ENCODE measurements at regions not wholly inside any gene's neighbourhood (a gene's known extent, or its start where the extent isn't known, plus 50 kb on each side); places are given as distances from the start of the nearest gene placed in this dataset.

GRCh38 chr11:116445108-116446047, 327.4 kb downstream of the BUD13 start:
- TF ChIP-seq CTCF (IDR thresholded peaks at IDR 0.05) = no peak

DNA sequence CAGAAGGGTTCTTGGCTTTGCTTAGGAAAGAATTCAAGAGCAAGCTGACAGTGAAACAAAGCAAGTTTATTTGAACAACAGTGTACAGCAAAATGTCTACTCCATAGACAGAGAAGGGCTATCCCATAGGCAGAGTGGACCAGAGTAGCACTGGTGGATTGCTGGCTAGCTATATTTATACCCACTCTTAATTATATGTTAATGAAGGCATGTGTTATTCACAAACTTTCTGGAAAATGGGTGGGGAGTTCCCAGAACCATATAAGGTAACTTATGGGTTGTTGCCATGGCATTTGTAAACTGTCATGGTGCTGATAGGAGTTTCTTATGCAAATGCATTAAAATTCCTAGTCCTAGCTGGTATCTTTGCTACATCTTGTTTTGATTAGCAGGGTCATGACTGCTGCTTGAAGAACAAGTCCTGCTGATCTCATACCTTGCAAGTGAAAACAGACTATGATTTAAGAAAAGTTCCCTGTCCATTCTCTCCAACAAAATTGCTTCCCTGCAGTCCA, 330.5 kb downstream of the BUD13 start:
- TF ChIP-seq CTCF (IDR thresholded peaks at IDR 0.05) = no peak

DNA sequence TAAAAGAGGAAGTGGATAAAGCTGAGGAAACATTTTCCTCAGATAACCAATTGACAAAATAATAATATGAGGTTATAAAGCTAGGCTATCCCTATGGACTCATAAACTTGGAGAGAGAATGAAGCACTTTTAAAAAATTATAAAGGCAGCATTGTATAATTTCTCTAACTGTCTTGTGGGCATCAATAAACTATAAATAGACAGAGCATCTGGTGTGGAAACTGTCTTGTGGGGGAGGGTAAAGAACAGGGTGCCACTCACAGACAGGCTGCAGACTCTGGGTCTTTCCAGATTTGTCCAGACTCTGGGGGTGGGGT, 333.5 kb downstream of the BUD13 start:
- no peak for TF ChIP-seq CTCF (IDR thresholded peaks at IDR 0.05)

- no peak for TF ChIP-seq CTCF (IDR thresholded peaks at IDR 0.05)
These were observed 334.0 kb downstream of the BUD13 start for GRCh38 chr11:116438651-116439360.

DNA sequence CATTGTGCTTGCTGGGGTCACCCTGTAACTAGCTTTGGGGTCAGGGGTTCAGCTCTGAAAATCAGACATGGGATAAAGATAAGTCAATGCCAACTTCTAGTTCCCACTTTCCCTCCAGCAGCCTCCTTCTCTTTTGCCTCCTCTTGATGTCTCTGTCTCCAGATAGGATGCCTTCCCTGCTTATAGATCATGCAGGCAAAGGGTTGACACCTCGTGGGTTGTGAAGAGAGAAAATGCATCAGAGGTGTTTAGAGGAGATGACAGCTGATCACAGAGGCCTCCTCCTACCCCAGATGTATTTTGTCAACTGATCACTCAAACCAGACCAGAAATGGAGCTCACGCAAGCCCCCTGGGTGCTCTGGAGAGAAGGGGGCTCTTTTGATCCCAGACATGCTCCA, 337.8 kb downstream of the BUD13 start:
- TF ChIP-seq CTCF (IDR thresholded peaks at IDR 0.05) = no peak

- TF ChIP-seq CTCF (IDR thresholded peaks at IDR 0.05) = no peak
These were observed 340.5 kb downstream of the BUD13 start for GRCh38 chr11:116432301-116432700.

- no peak for TF ChIP-seq CTCF (IDR thresholded peaks at IDR 0.05)
These were observed 340.9 kb downstream of the BUD13 start for GRCh38 chr11:116431842-116432241.

All from LNCAP (cell line).